ENCODE measurements at regions not wholly inside any gene's neighbourhood (a gene's known extent, or its start where the extent isn't known, plus 50 kb on each side); places are given as distances from the start of the nearest gene placed in this dataset.

GRCh38 chr2:142642650-142643049 is 234.8 kb upstream of the KYNU start:
- TF ChIP-seq POLR2A (IDR thresholded peaks at IDR 0.05; ENCODE audit: low read length) (no peak), GATA1 (IDR thresholded peaks at IDR 0.05; ENCODE audit: low read depth, low read length) (no peak)
